Prostate gland (tissue), 2 donors: ENCODE measurements at regions not wholly inside any gene's neighbourhood (a gene's known extent, or its start where the extent isn't known, plus 50 kb on each side); places are given as distances from the start of the nearest gene placed in this dataset.

ENCODE experiments used
- CTCF ChIP-seq, 4 experiments: fragments of 200-600 bp in 2 of 4; fragments of 450-650 bp in 2 of 4; sonication (generic) in 2 of 4; IDR thresholded peaks; 1 replicate in 3 of 4; 2 replicates in 1 of 4; pipeline ENCODE4 v1.5.1; 2016 to 2019; ENCODE audit warnings: antibody characterized with exemption in 4 of 4, mild to moderate bottlenecking in 2 of 4, moderate library complexity in 2 of 4
- POLR2AphosphoS5 ChIP-seq: sonication (generic); formaldehyde crosslinking; IDR thresholded peaks from one replicate; pipeline ENCODE4 v1.6.1; 2017; ENCODE audit warnings: antibody characterized with exemption

- no peak for TF ChIP-seq POLR2AphosphoS5
- TF ChIP-seq CTCF (IDR thresholded peaks at IDR 0.05) = no peak
Observed at GRCh38 chr14:44309331-44309730, 197.8 kb downstream of the FSCB start.
